ENCODE measurements at regions not wholly inside any gene's neighbourhood (a gene's known extent, or its start where the extent isn't known, plus 50 kb on each side); places are given as distances from the start of the nearest gene placed in this dataset.

- ChIA-PET POLR2A (no interaction called here), CTCF (no interaction called here)
- TF ChIP-seq CTCF (IDR thresholded peaks at IDR 0.05; ENCODE audit: control extremely low read depth, extremely low read depth, low read depth, missing control alignments) = no peak
- DNase-seq (ENCODE audit: extremely low spot score) = no peak
Observed at GRCh38 chr1:96030312-96030711, 691.3 kb upstream of the PTBP2 start.

- TF ChIP-seq CTCF (IDR thresholded peaks at IDR 0.05; ENCODE audit: control extremely low read depth, extremely low read depth, low read depth, missing control alignments) = no peak
- no peak for DNase-seq (ENCODE audit: extremely low spot score)
- ChIA-PET POLR2A (no interaction called here), CTCF (no interaction called here)
Observed at GRCh38 chr1:96034006-96034405, 687.6 kb upstream of the PTBP2 start.

GRCh38 chr1:96036763-96037162 lies 684.8 kb upstream of the PTBP2 start:
- ChIA-PET POLR2A (no interaction called here), CTCF (interaction anchor here (1.1 to 1.5 kb wide), 2 partner anchors 10 to 88 kb away, joined by 3 to 4 read pairs; no protein-coding TSS in a partner anchor)
- no peak for DNase-seq (ENCODE audit: extremely low spot score)
- TF ChIP-seq CTCF (IDR thresholded peaks at IDR 0.05; ENCODE audit: control extremely low read depth, extremely low read depth, low read depth, missing control alignments) = no peak

GRCh38 chr1:96038636-96039035 lies 682.9 kb upstream of the PTBP2 start:
- TF ChIP-seq CTCF (IDR thresholded peaks at IDR 0.05; ENCODE audit: control extremely low read depth, extremely low read depth, low read depth, missing control alignments) = no peak
- CTCF ChIA-PET = no interaction called here
- no peak for DNase-seq (ENCODE audit: extremely low spot score)
- POLR2A ChIA-PET = no interaction called here

- ChIA-PET CTCF (no interaction called here), POLR2A (no interaction called here)
- no peak for TF ChIP-seq CTCF (IDR thresholded peaks at IDR 0.05; ENCODE audit: control extremely low read depth, extremely low read depth, low read depth, missing control alignments)
- no peak for DNase-seq (ENCODE audit: extremely low spot score)
Observed at GRCh38 chr1:96039910-96040309, 681.7 kb upstream of the PTBP2 start.

GRCh38 chr1:96041470-96041869 lies 680.1 kb upstream of the PTBP2 start:
- ChIA-PET CTCF (interaction anchor here (1.2 kb wide), 1 partner anchor 9 kb away, joined by 4 read pairs; no protein-coding TSS in a partner anchor), POLR2A (no interaction called here)
- TF ChIP-seq CTCF (IDR thresholded peaks at IDR 0.05; ENCODE audit: control extremely low read depth, extremely low read depth, low read depth, missing control alignments) = no peak
- DNase-seq (ENCODE audit: extremely low spot score) = no peak

All from GM10248 (cell line).